ENCODE measurements at regions not wholly inside any gene's neighbourhood (a gene's known extent, or its start where the extent isn't known, plus 50 kb on each side); places are given as distances from the start of the nearest gene placed in this dataset.

DNA sequence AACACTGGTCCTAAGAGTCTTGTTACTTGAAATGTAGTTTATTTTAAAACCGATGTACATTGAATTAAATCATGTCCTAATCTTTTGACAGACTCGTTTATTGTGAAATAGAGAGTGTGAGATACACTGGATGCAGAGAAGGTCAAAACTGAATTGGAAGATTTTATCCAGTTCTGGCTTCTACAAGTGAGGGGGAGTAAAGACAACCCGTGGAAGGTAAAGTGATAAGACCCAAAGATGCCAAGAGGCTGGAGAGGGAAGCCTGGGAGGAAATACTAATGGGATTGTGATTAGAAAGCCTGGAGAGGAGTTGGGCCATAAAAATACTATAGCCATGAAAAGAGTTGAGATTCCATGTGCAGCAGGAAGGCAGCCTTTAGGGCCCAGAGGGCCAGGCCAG is 424.5 kb upstream of the NR3C2 start:
- Histone ChIP-seq H3K4me3 (ENCODE audit: low read depth, low read length) (no peak overlapping the region), H3K9me3 (ENCODE audit: control insufficient read depth, insufficient read depth, low read depth, low read length) (no peaks in the 10 kb centered on the region), H3K27ac (ENCODE audit: extremely low read depth, low read depth, low read length) (no peak overlapping the region), H3K4me1 (ENCODE audit: control insufficient read depth, insufficient read depth, low read length) (no peaks in the 10 kb centered on the region), H3K36me3 (ENCODE audit: control insufficient read depth in 2 of 2, insufficient read depth in 1 of 2, low read length in 2 of 2) (no peaks in the 10 kb centered on the region)
- TF ChIP-seq ZNF16 (tag by site-specific recombination; IDR thresholded peaks at IDR 0.05; ENCODE audit: low read depth) (no peak), ZNF211 (tag by site-specific recombination; IDR thresholded peaks at IDR 0.05; ENCODE audit: low read depth) (no peak), ZNF76 (tag by site-specific recombination; IDR thresholded peaks at IDR 0.05; ENCODE audit: borderline replicate concordance, low read depth) (no peak), SP2 (tag by site-specific recombination; IDR thresholded peaks at IDR 0.05) (no peak), ZNF394 (tag by site-specific recombination; IDR thresholded peaks at IDR 0.05; ENCODE audit: borderline replicate concordance) (no peak), ZNF121 (tag by site-specific recombination; IDR thresholded peaks at IDR 0.05) (no peak), ZFP69B (tag by site-specific recombination; IDR thresholded peaks at IDR 0.05) (no peak), SP3 (tag by site-specific recombination; IDR thresholded peaks at IDR 0.05) (no peak), INSM2 (tag by site-specific recombination; IDR thresholded peaks at IDR 0.05) (no peak), MYNN (tag by site-specific recombination; IDR thresholded peaks at IDR 0.05; ENCODE audit: borderline replicate concordance) (no peak), SCRT1 (tag by site-specific recombination; IDR thresholded peaks at IDR 0.05; ENCODE audit: borderline replicate concordance) (no peak), ZNF623 (tag by site-specific recombination; IDR thresholded peaks at IDR 0.05) (no peak), SP7 (tag by site-specific recombination; IDR thresholded peaks at IDR 0.05) (no peak), ZBTB49 (tag by site-specific recombination; IDR thresholded peaks at IDR 0.05; ENCODE audit: low read depth) (no peak), ZNF324 (tag by site-specific recombination; IDR thresholded peaks at IDR 0.05) (no peak), ZNF184 (tag by site-specific recombination; IDR thresholded peaks at IDR 0.05) (no peak), ZEB2 (tag by site-specific recombination; IDR thresholded peaks at IDR 0.05) (no peak)
- TF ChIP-seq, protein P1, sequence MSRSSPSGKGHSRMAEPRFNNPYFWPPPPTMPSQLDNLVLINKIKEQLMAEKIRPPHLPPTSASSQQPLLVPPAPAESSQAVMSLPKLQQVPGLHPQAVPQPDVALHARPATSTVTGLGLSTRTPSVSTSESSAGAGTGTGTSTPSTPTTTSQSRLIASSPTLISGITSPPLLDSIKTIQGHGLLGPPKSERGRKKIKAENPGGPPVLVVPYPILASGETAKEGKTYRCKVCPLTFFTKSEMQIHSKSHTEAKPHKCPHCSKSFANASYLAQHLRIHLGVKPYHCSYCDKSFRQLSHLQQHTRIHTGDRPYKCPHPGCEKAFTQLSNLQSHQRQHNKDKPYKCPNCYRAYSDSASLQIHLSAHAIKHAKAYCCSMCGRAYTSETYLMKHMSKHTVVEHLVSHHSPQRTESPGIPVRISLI (tag by site-specific recombination; IDR thresholded peaks at IDR 0.05): no peak
- TF ChIP-seq, protein P2, sequence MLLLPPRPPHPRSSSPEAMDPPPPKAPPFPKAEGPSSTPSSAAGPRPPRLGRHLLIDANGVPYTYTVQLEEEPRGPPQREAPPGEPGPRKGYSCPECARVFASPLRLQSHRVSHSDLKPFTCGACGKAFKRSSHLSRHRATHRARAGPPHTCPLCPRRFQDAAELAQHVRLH (tag by site-specific recombination; IDR thresholded peaks at IDR 0.05): no peak
- TF ChIP-seq, protein P3, sequence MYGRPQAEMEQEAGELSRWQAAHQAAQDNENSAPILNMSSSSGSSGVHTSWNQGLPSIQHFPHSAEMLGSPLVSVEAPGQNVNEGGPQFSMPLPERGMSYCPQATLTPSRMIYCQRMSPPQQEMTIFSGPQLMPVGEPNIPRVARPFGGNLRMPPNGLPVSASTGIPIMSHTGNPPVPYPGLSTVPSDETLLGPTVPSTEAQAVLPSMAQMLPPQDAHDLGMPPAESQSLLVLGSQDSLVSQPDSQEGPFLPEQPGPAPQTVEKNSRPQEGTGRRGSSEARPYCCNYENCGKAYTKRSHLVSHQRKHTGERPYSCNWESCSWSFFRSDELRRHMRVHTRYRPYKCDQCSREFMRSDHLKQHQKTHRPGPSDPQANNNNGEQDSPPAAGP (tag by site-specific recombination; IDR thresholded peaks at IDR 0.05): no peak
- CTCF ChIA-PET: no interaction called here
- POLR2A ChIA-PET: no interaction called here

DNA sequence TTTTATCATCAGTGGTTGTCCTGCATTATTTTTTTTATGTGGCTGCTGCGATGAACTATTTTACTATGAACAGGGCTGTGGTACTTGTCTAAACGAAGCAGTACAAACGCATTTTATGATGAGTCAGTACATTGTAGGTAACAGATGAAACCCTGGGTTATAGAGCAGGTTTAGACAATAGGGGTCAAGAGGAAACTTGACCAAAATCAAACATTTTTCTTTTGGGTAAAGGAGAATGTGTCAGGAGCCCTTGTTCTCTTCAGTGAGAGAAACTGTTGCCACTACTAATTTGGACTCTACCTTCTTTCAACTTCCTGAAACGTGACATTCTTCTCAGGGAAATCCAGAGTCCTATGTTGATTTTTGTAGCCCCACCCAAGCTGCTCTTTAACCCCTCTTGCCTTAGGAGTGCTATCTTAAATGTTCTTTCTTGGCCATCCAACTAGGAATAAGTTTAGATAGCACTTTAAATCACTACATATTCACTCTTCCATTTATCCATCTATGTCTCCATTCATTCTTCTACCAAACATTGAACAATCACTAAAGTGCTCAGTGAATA is 415.8 kb upstream of the NR3C2 start:
- H3K4me1 ChIP-seq (ENCODE audit: control insufficient read depth, insufficient read depth, low read length): no peaks in the 10 kb centered on the region
- no peak overlapping the region for H3K27ac ChIP-seq (ENCODE audit: extremely low read depth, low read depth, low read length)
- H3K4me3 ChIP-seq (ENCODE audit: low read depth, low read length): no peak overlapping the region
- H3K9me3 ChIP-seq (ENCODE audit: control insufficient read depth, insufficient read depth, low read depth, low read length): no peaks in the 10 kb centered on the region
- no peaks in the 10 kb centered on the region for H3K36me3 ChIP-seq (ENCODE audit: control insufficient read depth in 2 of 2, insufficient read depth in 1 of 2, low read length in 2 of 2)
- ChIA-PET POLR2A (no interaction called here), CTCF (no interaction called here)
- no peak for TF ChIP-seq ZNF514 (tag by site-specific recombination; IDR thresholded peaks at IDR 0.05)
- no peak for TF ChIP-seq ZNF10 (tag by site-specific recombination; IDR thresholded peaks at IDR 0.05)
- TF ChIP-seq, protein P4, sequence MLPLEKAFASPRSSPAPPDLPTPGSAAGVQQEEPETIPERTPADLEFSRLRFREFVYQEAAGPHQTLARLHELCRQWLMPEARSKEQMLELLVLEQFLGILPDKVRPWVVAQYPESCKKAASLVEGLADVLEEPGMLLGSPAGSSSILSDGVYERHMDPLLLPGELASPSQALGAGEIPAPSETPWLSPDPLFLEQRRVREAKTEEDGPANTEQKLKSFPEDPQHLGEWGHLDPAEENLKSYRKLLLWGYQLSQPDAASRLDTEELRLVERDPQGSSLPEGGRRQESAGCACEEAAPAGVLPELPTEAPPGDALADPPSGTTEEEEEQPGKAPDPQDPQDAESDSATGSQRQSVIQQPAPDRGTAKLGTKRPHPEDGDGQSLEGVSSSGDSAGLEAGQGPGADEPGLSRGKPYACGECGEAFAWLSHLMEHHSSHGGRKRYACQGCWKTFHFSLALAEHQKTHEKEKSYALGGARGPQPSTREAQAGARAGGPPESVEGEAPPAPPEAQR (tag by site-specific recombination; IDR thresholded peaks at IDR 0.05): no peak
- TF ChIP-seq, protein P1 (tag by site-specific recombination; IDR thresholded peaks at IDR 0.05): no peak
- no peak for TF ChIP-seq KLF9 (tag by site-specific recombination; IDR thresholded peaks at IDR 0.05; ENCODE audit: low read depth)
- no peak for TF ChIP-seq ZNF19 (tag by site-specific recombination; IDR thresholded peaks at IDR 0.05; ENCODE audit: low read depth)
- TF ChIP-seq ZNF555 (tag by site-specific recombination; conservative IDR thresholded peaks at IDR 0.05): no peak
- TF ChIP-seq ZNF658 (tag by site-specific recombination; IDR thresholded peaks at IDR 0.05): no peak
- no peak for TF ChIP-seq ZNF221 (tag by site-specific recombination; IDR thresholded peaks at IDR 0.05; ENCODE audit: borderline replicate concordance)
